SK-N-SH (cell line): ENCODE measurements at regions not wholly inside any gene's neighbourhood (a gene's known extent, or its start where the extent isn't known, plus 50 kb on each side); places are given as distances from the start of the nearest gene placed in this dataset.
A peak's percentile ranks its signal among the peaks of the same experiment; 100 is the strongest.

Experiments
- CTCF ChIA-PET: fragments of 300-600, 350-600 bp; formaldehyde crosslinking; extraction: SDS; loops from one replicate; lab custom pipeline; 2021; lab: Yijun Ruan, JAX
- POLR2A ChIA-PET: fragments of 350-600 bp; sonication (Branson Sonifier 250); formaldehyde crosslinking; extraction: SDS; loops from one replicate; lab custom pipeline; 2020; ENCODE audit warnings: antibody characterized with exemption, inconsistent platforms; lab: Yijun Ruan, JAX
- DNase-seq: peaks from one replicate; pipeline ENCODE4 v3.0.0; 2012
- H2AFZ ChIP-seq: fragments of 200-600 bp; sonication (generic); 2 replicates; pipeline ENCODE4 v1.8.1; 2016; ENCODE audit warnings: antibody characterized with exemption, mild to moderate bottlenecking, low read depth
- H3F3A ChIP-seq: fragments of 200-600 bp; sonication (generic); replicated peaks from 2 replicates; pipeline ENCODE3; 2016; ENCODE audit warnings: antibody characterized with exemption, mild to moderate bottlenecking; ENCODE audit not compliant: insufficient read depth
- H3K27ac ChIP-seq, 2 experiments: fragments of 200-500 bp in 1 of 2; fragments of 200-600 bp in 1 of 2; sonication (Bioruptor generic) in 1 of 2; sonication (generic), shearing (Covaris generic) in 1 of 2; 2 replicates each; pipeline versions ENCODE4 v1.5.1 to v1.6.1; 2014 to 2016; ENCODE audit warnings: low read depth in 2 of 2, inconsistent platforms in 1 of 2, low read length in 1 of 2, mild to moderate bottlenecking in 1 of 2, mixed read lengths in 1 of 2
- H3K27me3 ChIP-seq: fragments of 200-600 bp; sonication (generic), shearing (Covaris generic); 2 replicates; pipeline ENCODE4 v1.6.1; 2016; ENCODE audit warnings: mixed run types; ENCODE audit not compliant: insufficient read depth
- H3K36me3 ChIP-seq, 2 experiments: fragments of 200-500 bp in 1 of 2; fragments of 200-600 bp in 1 of 2; sonication (Bioruptor generic) in 1 of 2; sonication (generic) in 1 of 2; replicated peaks in 1 of 2; 2 replicates each; pipeline versions ENCODE3 to v1.5.1; 2014 to 2016; ENCODE audit warnings: low read length in 1 of 2, mild to moderate bottlenecking in 1 of 2; ENCODE audit not compliant: insufficient read depth in 2 of 2, control insufficient read depth in 1 of 2
- H3K4me1 ChIP-seq, 2 experiments: fragments of 200-500 bp in 1 of 2; fragments of 200-600 bp in 1 of 2; sonication (Bioruptor generic) in 1 of 2; sonication (generic), shearing (Covaris generic) in 1 of 2; 2 replicates each; pipeline versions ENCODE4 v1.5.1 to v1.6.1; 2014 to 2016; ENCODE audit warnings: low read depth in 1 of 2, low read length in 1 of 2, mixed run types in 1 of 2; ENCODE audit not compliant: insufficient read depth in 2 of 2, control insufficient read depth in 1 of 2
- H3K4me2 ChIP-seq: fragments of 200-600 bp; sonication (generic), shearing (Covaris generic); 2 replicates; pipeline ENCODE4 v1.6.1; 2017; ENCODE audit warnings: mixed run types
- H3K4me3 ChIP-seq, 2 experiments: fragments of 200-500 bp in 1 of 2; fragments of 200-600 bp in 1 of 2; sonication (Bioruptor generic) in 1 of 2; sonication (generic), shearing (Covaris generic) in 1 of 2; 2 replicates each; pipeline versions ENCODE4 v1.5.1 to v1.8.1; 2014 to 2016; ENCODE audit warnings: low read depth in 2 of 2, inconsistent platforms in 1 of 2, low read length in 1 of 2, mild to moderate bottlenecking in 1 of 2, mixed read lengths in 1 of 2, moderate library complexity in 1 of 2
- H3K79me2 ChIP-seq: fragments of 200-600 bp; sonication (generic); 2 replicates; pipeline ENCODE4 v1.8.1; 2017; ENCODE audit warnings: mild to moderate bottlenecking; ENCODE audit not compliant: insufficient read depth
- H3K9ac ChIP-seq: fragments of 200-600 bp; sonication (generic); 2 replicates; pipeline ENCODE4 v1.6.1; 2017; ENCODE audit warnings: mixed run types
- H3K9me2 ChIP-seq: fragments of 200-600 bp; sonication (generic); 2 replicates; pipeline ENCODE4 v1.6.1; 2017; ENCODE audit warnings: mixed run types
- H3K9me3 ChIP-seq: fragments of 200-600 bp; sonication (generic); 2 replicates; pipeline ENCODE4 v1.6.1; 2017; ENCODE audit warnings: mixed run types, mild to moderate bottlenecking, moderate library complexity
- H4K20me1 ChIP-seq: fragments of 200-600 bp; sonication (generic); 2 replicates; pipeline ENCODE4 v1.6.1; 2017; ENCODE audit warnings: mild to moderate bottlenecking, mixed run types; ENCODE audit not compliant: insufficient read depth
- EP300 ChIP-seq, 2 experiments: IDR thresholded peaks; 2 replicates each; pipeline versions ENCODE4 v1.4.0 to v1.6.1; 2012; ENCODE audit warnings: borderline replicate concordance in 1 of 2, low read depth in 1 of 2, low read length in 1 of 2
- EZH2phosphoT487 ChIP-seq: fragments of 200-600 bp; sonication (generic); IDR thresholded peaks from 2 replicates; pipeline ENCODE4 v1.6.1; 2017; ENCODE audit warnings: low read depth, mixed run types, mild to moderate bottlenecking, antibody characterized with exemption, moderate library complexity, borderline replicate concordance
- FOSL2 ChIP-seq: IDR thresholded peaks from 2 replicates; pipeline ENCODE4 v1.4.0; 2012; ENCODE audit warnings: low read depth, mild to moderate bottlenecking, moderate library complexity, borderline replicate concordance
- FOXM1 ChIP-seq: IDR thresholded peaks from 2 replicates; pipeline ENCODE4 v1.4.0; 2012; ENCODE audit warnings: low read depth, mild to moderate bottlenecking
- IRF3 ChIP-seq: fragments of 150-350 bp; IDR thresholded peaks from 2 replicates; pipeline ENCODE4 v1.6.1; 2016; ENCODE audit warnings: mild to moderate bottlenecking, low read depth, low read length
- JUND ChIP-seq: IDR thresholded peaks from 2 replicates; pipeline ENCODE4 v1.4.0; 2012
- MEF2A ChIP-seq: IDR thresholded peaks from 2 replicates; pipeline ENCODE4 v1.4.0; 2012; ENCODE audit warnings: low read depth, borderline replicate concordance
- NFIC ChIP-seq: IDR thresholded peaks from 2 replicates; pipeline ENCODE4 v1.4.0; 2012; ENCODE audit warnings: borderline replicate concordance
- NRF1 ChIP-seq: IDR thresholded peaks from 2 replicates; pipeline ENCODE4 v1.6.1; 2012; ENCODE audit warnings: low read depth, mild to moderate bottlenecking, low read length
- RCOR1 ChIP-seq: fragments of 150-350 bp; IDR thresholded peaks from 2 replicates; pipeline ENCODE4 v1.6.1; 2017; ENCODE audit warnings: antibody characterized with exemption, low read length
- REST ChIP-seq: IDR thresholded peaks from 2 replicates; pipeline ENCODE4 v1.6.1; 2012; ENCODE audit warnings: mild to moderate bottlenecking, low read depth, low read length, moderate library complexity
- RFX5 ChIP-seq: IDR thresholded peaks from 2 replicates; pipeline ENCODE4 v1.6.1; 2012; ENCODE audit warnings: mild to moderate bottlenecking, improper control_type of control experiment, low read length
- RXRA ChIP-seq: IDR thresholded peaks from 2 replicates; pipeline ENCODE4 v1.4.0; 2012; ENCODE audit warnings: low read depth, mild to moderate bottlenecking, borderline replicate concordance
- SIN3A ChIP-seq: IDR thresholded peaks from 2 replicates; pipeline ENCODE4 v1.6.1; 2012; ENCODE audit warnings: low read depth, mild to moderate bottlenecking, low read length, moderate library complexity, borderline replicate concordance
- TAF1 ChIP-seq: IDR thresholded peaks from 2 replicates; pipeline ENCODE4 v1.6.1; 2012; ENCODE audit warnings: low read depth, mild to moderate bottlenecking, low read length, moderate library complexity, borderline replicate concordance
- TCF12 ChIP-seq: IDR thresholded peaks from 2 replicates; pipeline ENCODE4 v1.4.0; 2012
- TEAD4 ChIP-seq: IDR thresholded peaks from 2 replicates; pipeline ENCODE4 v1.4.0; 2012; ENCODE audit warnings: mild to moderate bottlenecking, borderline replicate concordance; ENCODE audit not compliant: insufficient read depth
- USF1 ChIP-seq: IDR thresholded peaks from 2 replicates; pipeline ENCODE4 v1.4.0; 2012; ENCODE audit warnings: low read depth, borderline replicate concordance
- USF2 ChIP-seq: fragments of 150-350 bp; IDR thresholded peaks from 2 replicates; pipeline ENCODE4 v1.6.1; 2017; ENCODE audit warnings: antibody characterized with exemption, low read length, low read depth, borderline replicate concordance
- WGBS: methylation state at CpG from one replicate; pipeline ENCODE4 v1.1.6; 2017; ENCODE audit warnings: low lambda C conversion rate; 5-methylcytosine and 5-hydroxymethylcytosine counted together

- TF ChIP-seq NFIC (no peak), FOSL2 (no peak), MEF2A (no peak), RCOR1 (no peak), IRF3 (no peak), USF1 (no peak)
- TF ChIP-seq, all 33 proteins: peak for 0
- Histone ChIP-seq H3K4me1 (peaks cover 11 to 14% of the 10 kb centered on the region in 2 experiments; a peak in 3 of 4 replicates), H3K9me3 (no peaks in the 10 kb centered on the region), H3K4me3 (peak overlapping the region in 1 of 2 experiments; percentile 33; a peak in 1 of 4 replicates), H3K36me3 (no peaks in the 10 kb centered on the region), H3K4me2 (no peak overlapping the region), H4K20me1 (no peaks in the 10 kb centered on the region), H3K9me2 (no peaks in the 10 kb centered on the region), H2AFZ (no peak overlapping the region), H3K79me2 (no peaks in the 10 kb centered on the region), H3K27me3 (no peaks in the 10 kb centered on the region), H3K27ac (peak overlapping the region in 1 of 2 experiments; percentile 52; a peak in 1 of 4 replicates), H3F3A (no peaks in the 10 kb centered on the region), H3K9ac (no peak overlapping the region)
- CTCF ChIA-PET = no interaction called here
- DNase-seq = no peak
- POLR2A ChIA-PET = no interaction called here
- WGBS = 100% methylated on average over 3 of the region's 3 CpGs
Observed at GRCh38 chr6:28588666-28589065, 63.0 kb downstream of the GPX5 start.

- no peaks in the 10 kb centered on the region for H3K36me3 ChIP-seq
- H3K27ac ChIP-seq = peak overlapping the region; percentile 50 to 52; a peak in 3 of 4 replicates
- H3F3A ChIP-seq = no peaks in the 10 kb centered on the region
- H3K4me2 ChIP-seq = peak overlapping the region; percentile 51; the same call in 1 of the 2 replicates
- H2AFZ ChIP-seq = no peak overlapping the region
- H3K4me3 ChIP-seq = peak overlapping the region; percentile 33 to 40; a peak in 3 of 4 replicates
- DNase-seq = peak; percentile 28
- no peaks in the 10 kb centered on the region for H3K79me2 ChIP-seq
- no peak overlapping the region; the same call in 1 of the 2 replicates for H3K9ac ChIP-seq
- WGBS = 50% methylated on average over 34 of the region's 34 CpGs
- POLR2A ChIA-PET = no interaction called here
- H3K9me2 ChIP-seq = no peaks in the 10 kb centered on the region
- peaks cover 11 to 14% of the 10 kb centered on the region in 2 experiments; a peak in 3 of 4 replicates for H3K4me1 ChIP-seq
- H4K20me1 ChIP-seq = no peaks in the 10 kb centered on the region
- no peaks in the 10 kb centered on the region for H3K9me3 ChIP-seq
- H3K27me3 ChIP-seq = no peaks in the 10 kb centered on the region
- CTCF ChIA-PET = interaction anchor here (2.2 kb wide), 1 partner anchor 17 kb away, joined by 13 read pairs; no protein-coding TSS in a partner anchor
- no peak for TF ChIP-seq TAF1
- TF ChIP-seq REST = no peak
- no peak for TF ChIP-seq RFX5
- 0 out of 2 replicates have a peak, but pooled peaks have one; percentile 15 for TF ChIP-seq SIN3A
- no peak for TF ChIP-seq EZH2phosphoT487
- peak; percentile 22; the same call in 1 of the 2 replicates for TF ChIP-seq RXRA
- no peak for TF ChIP-seq TCF12
- no peak for TF ChIP-seq FOXM1
- TF ChIP-seq USF2 = no peak
- peak in 1 of 2 experiments; percentile 19; a peak in 1 of 4 replicates for TF ChIP-seq EP300 (IDR thresholded peaks at IDR 0.05; ENCODE audit: borderline replicate concordance in 1 of 2, low read depth in 1 of 2, low read length in 1 of 2)
- no peak for TF ChIP-seq JUND
- no peak for TF ChIP-seq NRF1
- peak; percentile 21; the same call in 1 of the 2 replicates for TF ChIP-seq TEAD4
Observed at GRCh38 chr6:28589234-28589956, 63.7 kb downstream of the GPX5 start.
